WTC11 (cell line): ENCODE measurements at regions not wholly inside any gene's neighbourhood (a gene's known extent, or its start where the extent isn't known, plus 50 kb on each side); places are given as distances from the start of the nearest gene placed in this dataset.

Experiments
- ATAC-seq: fragments of 200-7000 bp; cut with Tn5 transposase; 2 replicates; pipeline ENCODE4 v1.10.0; 2021; ENCODE audit warnings: mild to moderate bottlenecking, moderate library complexity
- CTCF ChIA-PET: fragments of 300-600 bp; sonication (Branson Sonifier 250); formaldehyde crosslinking; loops from one replicate; lab custom pipeline; 2021; ENCODE audit warnings: antibody characterized with exemption; lab: Charles Lee
- POLR2A ChIA-PET: fragments of 350-600 bp; sonication (Branson Sonifier 250); formaldehyde crosslinking; loops from one replicate; lab custom pipeline; 2021; ENCODE audit warnings: antibody characterized with exemption; lab: Charles Lee
- DNase-seq: peaks from one replicate; pipeline ENCODE4 v3.0.0; 2021; ENCODE audit warnings: low spot score
- H3K27ac Mint-ChIP-seq: 2 replicates; pipeline ENCODE4 v1.8.0; 2021; ENCODE audit warnings: mixed read lengths
- H3K27me3 Mint-ChIP-seq: 2 replicates; pipeline ENCODE4 v1.8.0; 2021; ENCODE audit warnings: low read depth, mild to moderate bottlenecking, moderate library complexity, mixed read lengths
- H3K36me3 Mint-ChIP-seq: 2 replicates; pipeline ENCODE4 v1.8.0; 2021; ENCODE audit warnings: mixed read lengths
- H3K4me1 Mint-ChIP-seq: 2 replicates; pipeline ENCODE4 v1.8.0; 2022; ENCODE audit warnings: mixed read lengths
- H3K4me3 Mint-ChIP-seq: 2 replicates; pipeline ENCODE4 v1.8.0; 2021; ENCODE audit warnings: mild to moderate bottlenecking, moderate library complexity, mixed read lengths
- H3K9me3 Mint-ChIP-seq: 2 replicates; pipeline ENCODE4 v1.8.0; 2021; ENCODE audit warnings: mixed read lengths
- AFF4 ChIP-seq: sonication (generic); formaldehyde crosslinking; IDR thresholded peaks from 2 replicates; pipeline ENCODE4 v1.8.1; 2023; ENCODE audit warnings: mild to moderate bottlenecking, missing genetic modification reagents, borderline replicate concordance
- CREB1 ChIP-seq: sonication (generic); formaldehyde crosslinking; IDR thresholded peaks from 2 replicates; pipeline ENCODE4 v1.8.0; 2023; ENCODE audit warnings: mild to moderate bottlenecking, missing genetic modification reagents
- CTCF ChIP-seq: fragments of 200-600 bp; IDR thresholded peaks from 2 replicates; pipeline ENCODE4 v1.8.0; 2022; ENCODE audit warnings: antibody characterized with exemption
- ELF4 ChIP-seq: sonication (generic); formaldehyde crosslinking; IDR thresholded peaks from 2 replicates; pipeline ENCODE4 v1.8.1; 2022; ENCODE audit warnings: low read depth, mild to moderate bottlenecking, moderate library complexity, missing genetic modification reagents
- EMX1 ChIP-seq: fragments of 250-450 bp; sonication (Bioruptor Pico); IDR thresholded peaks from 2 replicates; pipeline ENCODE4 v1.8.0; 2021; ENCODE audit warnings: mild to moderate bottlenecking
- ETV6 ChIP-seq: sonication (generic); formaldehyde crosslinking; IDR thresholded peaks from 2 replicates; pipeline ENCODE4 v1.8.1; 2022; ENCODE audit warnings: mild to moderate bottlenecking, missing genetic modification reagents
- NFE2L1 ChIP-seq: sonication (generic); formaldehyde crosslinking; IDR thresholded peaks from 2 replicates; pipeline ENCODE4 v1.8.1; 2023; ENCODE audit warnings: missing genetic modification reagents
- NR3C1 ChIP-seq: sonication (generic); formaldehyde crosslinking; conservative IDR thresholded peaks from 2 replicates; pipeline ENCODE4 v1.8.1; 2023; ENCODE audit warnings: low read depth, mild to moderate bottlenecking, missing genetic modification reagents
- OVOL2 ChIP-seq: fragments of 250-450 bp; sonication (Bioruptor Pico); IDR thresholded peaks from 2 replicates; pipeline ENCODE4 v1.9.0; 2021; ENCODE audit warnings: mild to moderate bottlenecking, borderline replicate concordance
- RORB ChIP-seq: fragments of 250-450 bp; sonication (Bioruptor Pico); IDR thresholded peaks from 2 replicates; pipeline ENCODE4 v1.9.0; 2021; ENCODE audit warnings: mild to moderate bottlenecking
- SOX15 ChIP-seq: fragments of 250-450 bp; sonication (Bioruptor Pico); IDR thresholded peaks from 2 replicates; pipeline ENCODE4 v1.9.0; 2021; ENCODE audit warnings: mild to moderate bottlenecking
- SP1 ChIP-seq: sonication (generic); formaldehyde crosslinking; conservative IDR thresholded peaks from 2 replicates; pipeline ENCODE4 v1.8.1; 2022; ENCODE audit warnings: missing genetic modification reagents
- TCF7 ChIP-seq: sonication (generic); formaldehyde crosslinking; IDR thresholded peaks from 2 replicates; pipeline ENCODE4 v1.8.0; 2022; ENCODE audit warnings: mild to moderate bottlenecking, low read depth, missing genetic modification reagents, moderate library complexity
- ZNF317 ChIP-seq: sonication (generic); formaldehyde crosslinking; IDR thresholded peaks from 2 replicates; pipeline ENCODE4 v1.8.1; 2023; ENCODE audit warnings: low read depth, mild to moderate bottlenecking, moderate library complexity, missing genetic modification reagents, borderline replicate concordance
- ZNF416 ChIP-seq: fragments of 250-450 bp; sonication (Bioruptor Pico); IDR thresholded peaks from 2 replicates; pipeline ENCODE4 v1.9.0; 2021; ENCODE audit warnings: mild to moderate bottlenecking, inconsistent platforms
- ZNF512 ChIP-seq: sonication (generic); formaldehyde crosslinking; IDR thresholded peaks from 2 replicates; pipeline ENCODE4 v1.8.1; 2022; ENCODE audit warnings: missing genetic modification reagents, borderline replicate concordance
- TF ChIP-seq, protein P1 (sequence below): sonication (generic); formaldehyde crosslinking; IDR thresholded peaks from 2 replicates; pipeline ENCODE4 v1.8.0; 2023; ENCODE audit warnings: mild to moderate bottlenecking, missing genetic modification reagents
- TF ChIP-seq, protein P2 (sequence below): sonication (generic); formaldehyde crosslinking; IDR thresholded peaks from 2 replicates; pipeline ENCODE4 v1.8.1; 2023; ENCODE audit warnings: mild to moderate bottlenecking, missing genetic modification reagents

DNA sequence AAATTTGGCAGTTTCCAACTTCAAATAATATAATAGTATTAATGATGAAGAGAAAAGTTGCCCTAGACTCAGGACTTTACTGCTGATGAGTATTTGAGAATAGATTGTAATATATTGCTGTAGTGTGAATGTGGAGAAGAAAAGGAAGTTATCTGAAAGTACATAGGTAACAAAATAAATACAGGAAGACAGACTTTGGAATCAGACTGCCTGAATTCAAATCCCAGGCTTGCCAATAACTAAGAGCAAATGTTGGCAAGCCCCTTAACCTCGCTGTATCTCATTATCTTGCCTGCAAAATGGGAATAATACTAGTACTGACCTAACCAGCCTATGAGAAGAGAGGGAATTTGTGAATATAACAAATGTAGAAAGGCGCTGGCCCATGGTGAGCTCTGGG is 765.2 kb upstream of the ID2 start:
- CTCF ChIA-PET: no interaction called here
- peaks cover 12% of the 10 kb centered on the region for H3K9me3 Mint-ChIP-seq
- no peaks in the 10 kb centered on the region for H3K27me3 Mint-ChIP-seq
- TF ChIP-seq CTCF: no peak
- TF ChIP-seq NFE2L1 (CRISPR knock-in tag): no peak
- TF ChIP-seq ZNF416 (CRISPR knock-in tag): no peak
- TF ChIP-seq ZNF512 (CRISPR knock-in tag): no peak
- TF ChIP-seq TCF7 (CRISPR knock-in tag): no peak
- no peak for TF ChIP-seq AFF4
- no peak for TF ChIP-seq SOX15
- TF ChIP-seq SP1: no peak
- TF ChIP-seq OVOL2 (CRISPR knock-in tag): no peak
- TF ChIP-seq NR3C1 (CRISPR knock-in tag): no peak
- TF ChIP-seq RORB (CRISPR knock-in tag): no peak
- TF ChIP-seq CREB1 (CRISPR knock-in tag): no peak
- POLR2A ChIA-PET: no interaction called here
- DNase-seq (no peak), ATAC-seq (no peak)
- no peak overlapping the region for H3K4me3 Mint-ChIP-seq
- H3K36me3 Mint-ChIP-seq: no peaks in the 10 kb centered on the region
- peaks cover 24% of the 10 kb centered on the region for H3K4me1 Mint-ChIP-seq
- no peak overlapping the region for H3K27ac Mint-ChIP-seq

- H3K4me3 Mint-ChIP-seq: no peak overlapping the region
- H3K27ac Mint-ChIP-seq: no peak overlapping the region
- POLR2A ChIA-PET: no interaction called here
- ATAC-seq (no peak; the same call in 1 of the 2 replicates), DNase-seq (no peak)
- no peaks in the 10 kb centered on the region for H3K36me3 Mint-ChIP-seq
- TF ChIP-seq, protein P1, sequence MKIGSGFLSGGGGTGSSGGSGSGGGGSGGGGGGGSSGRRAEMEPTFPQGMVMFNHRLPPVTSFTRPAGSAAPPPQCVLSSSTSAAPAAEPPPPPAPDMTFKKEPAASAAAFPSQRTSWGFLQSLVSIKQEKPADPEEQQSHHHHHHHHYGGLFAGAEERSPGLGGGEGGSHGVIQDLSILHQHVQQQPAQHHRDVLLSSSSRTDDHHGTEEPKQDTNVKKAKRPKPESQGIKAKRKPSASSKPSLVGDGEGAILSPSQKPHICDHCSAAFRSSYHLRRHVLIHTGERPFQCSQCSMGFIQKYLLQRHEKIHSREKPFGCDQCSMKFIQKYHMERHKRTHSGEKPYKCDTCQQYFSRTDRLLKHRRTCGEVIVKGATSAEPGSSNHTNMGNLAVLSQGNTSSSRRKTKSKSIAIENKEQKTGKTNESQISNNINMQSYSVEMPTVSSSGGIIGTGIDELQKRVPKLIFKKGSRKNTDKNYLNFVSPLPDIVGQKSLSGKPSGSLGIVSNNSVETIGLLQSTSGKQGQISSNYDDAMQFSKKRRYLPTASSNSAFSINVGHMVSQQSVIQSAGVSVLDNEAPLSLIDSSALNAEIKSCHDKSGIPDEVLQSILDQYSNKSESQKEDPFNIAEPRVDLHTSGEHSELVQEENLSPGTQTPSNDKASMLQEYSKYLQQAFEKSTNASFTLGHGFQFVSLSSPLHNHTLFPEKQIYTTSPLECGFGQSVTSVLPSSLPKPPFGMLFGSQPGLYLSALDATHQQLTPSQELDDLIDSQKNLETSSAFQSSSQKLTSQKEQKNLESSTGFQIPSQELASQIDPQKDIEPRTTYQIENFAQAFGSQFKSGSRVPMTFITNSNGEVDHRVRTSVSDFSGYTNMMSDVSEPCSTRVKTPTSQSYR: no peak
- TF ChIP-seq ZNF317 (CRISPR knock-in tag) (no peak), TCF7 (CRISPR knock-in tag) (no peak), ELF4 (no peak), ETV6 (no peak), EMX1 (CRISPR knock-in tag) (no peak)
- TF ChIP-seq, protein P2, sequence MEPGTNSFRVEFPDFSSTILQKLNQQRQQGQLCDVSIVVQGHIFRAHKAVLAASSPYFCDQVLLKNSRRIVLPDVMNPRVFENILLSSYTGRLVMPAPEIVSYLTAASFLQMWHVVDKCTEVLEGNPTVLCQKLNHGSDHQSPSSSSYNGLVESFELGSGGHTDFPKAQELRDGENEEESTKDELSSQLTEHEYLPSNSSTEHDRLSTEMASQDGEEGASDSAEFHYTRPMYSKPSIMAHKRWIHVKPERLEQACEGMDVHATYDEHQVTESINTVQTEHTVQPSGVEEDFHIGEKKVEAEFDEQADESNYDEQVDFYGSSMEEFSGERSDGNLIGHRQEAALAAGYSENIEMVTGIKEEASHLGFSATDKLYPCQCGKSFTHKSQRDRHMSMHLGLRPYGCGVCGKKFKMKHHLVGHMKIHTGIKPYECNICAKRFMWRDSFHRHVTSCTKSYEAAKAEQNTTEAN (CRISPR knock-in tag): no peak
- H3K9me3 Mint-ChIP-seq: peaks cover 18% of the 10 kb centered on the region
- peaks cover 12% of the 10 kb centered on the region for H3K4me1 Mint-ChIP-seq
- no peaks in the 10 kb centered on the region for H3K27me3 Mint-ChIP-seq
- CTCF ChIA-PET: no interaction called here
These were observed 762.3 kb upstream of the ID2 start for GRCh38 chr2:7919510-7919909.
